Ramos (cell line): ENCODE measurements at regions not wholly inside any gene's neighbourhood (a gene's known extent, or its start where the extent isn't known, plus 50 kb on each side); places are given as distances from the start of the nearest gene placed in this dataset.
"Not testable (repeated sequence)": the region's sequence is repeated elsewhere in the genome, so short reads cannot be mapped to it uniquely, and the experiment has no call there.

Experiments
- in situ Hi-C: fragments of 300-500 bp; cut with MboI; formaldehyde crosslinking; loops from one replicate; pipeline ENCODE4 v1.14.3; 2022; ENCODE audit warnings: low sequenced_read_pairs; ENCODE audit not compliant: unreplicated experiment

DNA sequence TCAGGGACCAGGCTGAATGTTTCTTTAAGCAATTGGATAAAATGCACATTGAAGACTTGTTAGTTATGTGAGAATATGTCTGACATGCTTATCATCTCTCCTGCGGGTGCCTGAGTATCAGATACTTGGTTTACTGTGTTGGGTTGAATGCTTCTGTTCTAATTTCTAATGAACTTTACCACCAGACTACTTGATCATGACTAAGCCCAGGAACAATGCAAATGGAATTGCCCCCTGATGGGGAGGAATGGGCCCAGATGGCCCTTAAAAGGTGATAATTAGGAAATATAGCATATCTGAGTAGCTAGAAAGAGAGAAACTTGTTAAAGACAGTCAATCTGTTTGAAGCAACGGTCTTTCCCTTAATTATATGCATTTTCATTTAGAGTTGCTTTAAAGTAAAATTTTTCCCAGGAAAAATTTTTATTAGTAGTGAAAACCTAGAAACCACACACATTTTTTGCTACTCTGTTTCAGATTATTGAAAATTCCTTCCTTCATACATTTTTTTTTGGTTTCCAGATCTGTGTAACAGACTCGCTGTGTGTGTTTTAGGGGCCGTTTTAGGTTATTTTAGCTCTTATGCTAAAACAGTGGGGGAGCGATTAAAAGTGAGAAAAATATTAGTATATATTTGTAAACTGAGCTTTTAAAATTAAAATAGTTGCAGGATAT lies 186.6 kb downstream of the TM9SF2 start:
- in situ Hi-C loops: no loop called here

DNA sequence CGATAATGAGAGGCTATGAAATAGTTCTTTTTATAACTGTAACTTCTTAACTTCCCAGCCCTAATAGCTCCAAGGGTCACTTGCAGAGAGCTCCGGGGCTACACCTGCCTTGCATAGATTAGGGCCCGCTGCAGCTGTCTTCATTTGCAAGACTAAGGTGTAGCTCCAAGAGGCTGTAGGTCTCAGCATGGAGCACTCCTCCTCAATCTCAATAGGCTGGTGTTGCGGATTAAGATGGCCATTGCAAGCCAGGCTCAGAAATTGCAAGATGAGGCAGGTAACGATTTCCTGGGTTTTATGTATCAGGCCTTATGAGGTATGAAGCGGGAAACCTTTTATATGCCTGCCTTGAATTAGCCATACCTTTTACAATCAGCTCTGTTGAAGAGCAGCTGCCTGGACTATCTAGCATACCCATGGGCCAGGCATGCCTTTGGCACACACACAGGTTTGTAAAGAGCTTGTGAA lies 185.7 kb downstream of the TM9SF2 start:
- in situ Hi-C loops: no loop called here

DNA sequence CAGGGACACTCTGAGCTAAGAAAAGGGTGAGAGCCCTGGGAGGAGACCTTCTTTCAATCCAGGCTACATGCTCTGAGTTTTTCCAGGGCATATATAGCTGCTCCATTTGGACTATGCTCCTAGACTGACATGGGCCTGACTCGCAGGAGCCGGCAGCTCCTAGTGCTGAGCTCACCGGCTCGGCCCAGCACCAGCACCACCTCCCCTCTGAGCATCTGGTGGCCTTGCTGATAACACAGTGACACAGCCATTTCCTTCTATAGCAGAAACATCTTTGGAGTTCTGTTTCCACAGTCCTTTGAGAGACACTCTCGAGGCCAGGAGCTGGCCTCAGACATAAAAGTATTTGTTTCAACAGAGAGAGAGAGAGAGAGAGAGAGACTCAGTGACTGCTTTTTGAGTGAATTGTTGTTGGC lies 184.9 kb downstream of the TM9SF2 start:
- in situ Hi-C loops: no loop called here

DNA sequence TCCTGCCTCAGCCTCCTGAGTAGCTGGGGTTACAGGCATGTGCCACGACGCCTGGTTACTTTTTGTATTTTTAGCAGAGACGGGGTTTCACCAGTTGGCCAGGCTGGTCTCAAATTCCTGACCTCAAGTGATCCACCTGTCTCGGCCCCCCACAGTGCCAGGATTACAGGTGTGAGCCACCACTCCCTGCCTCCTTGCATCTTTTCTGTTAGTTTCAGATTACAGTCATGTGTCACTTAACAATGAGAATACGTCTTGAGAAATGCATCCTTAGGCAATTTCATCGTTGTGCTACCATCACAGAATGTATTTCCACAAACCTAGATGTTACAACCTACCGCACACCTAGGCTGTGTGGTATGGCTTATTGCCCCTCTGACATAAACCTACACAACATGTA lies 180.4 kb downstream of the TM9SF2 start:
- in situ Hi-C loops: no loop called here

DNA sequence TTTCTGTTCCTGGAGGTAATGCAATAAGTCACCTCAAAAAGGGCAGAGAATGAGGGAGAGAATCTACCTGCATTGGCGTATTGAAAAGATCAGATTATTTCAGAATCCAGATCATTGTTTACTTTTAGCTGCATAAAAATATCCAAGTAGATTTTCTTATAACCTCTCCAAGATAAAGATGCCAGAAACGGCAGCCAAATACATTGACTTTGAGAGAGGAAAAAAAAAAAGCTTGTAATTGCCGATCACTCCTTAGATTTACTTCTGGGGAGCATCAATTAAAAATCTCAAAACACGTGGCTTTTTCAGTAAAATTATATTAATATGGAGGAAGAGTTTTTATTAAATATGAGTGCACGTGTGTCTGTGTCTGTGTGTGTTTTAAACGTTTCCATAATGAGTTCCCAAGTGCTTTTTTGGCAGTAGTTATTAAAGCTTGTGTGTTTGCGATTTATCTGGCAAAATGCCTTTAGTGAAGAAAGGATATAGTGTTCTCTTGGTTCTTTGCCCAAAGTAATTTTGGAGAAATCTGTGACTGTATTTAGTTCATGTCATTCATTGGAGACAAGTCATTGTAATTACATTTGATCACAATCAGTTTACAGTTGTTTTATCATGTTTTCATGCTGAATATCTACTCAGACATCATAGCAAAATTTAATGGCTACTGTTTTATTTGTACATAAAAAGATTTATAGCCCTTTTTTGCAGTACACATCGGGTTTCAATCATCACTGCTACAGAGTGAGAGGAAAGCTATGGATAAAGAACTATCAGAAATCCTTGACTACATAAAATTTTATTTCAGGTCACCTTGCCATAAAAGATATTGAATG lies 176.1 kb downstream of the TM9SF2 start:
- in situ Hi-C loops: no loop called here

DNA sequence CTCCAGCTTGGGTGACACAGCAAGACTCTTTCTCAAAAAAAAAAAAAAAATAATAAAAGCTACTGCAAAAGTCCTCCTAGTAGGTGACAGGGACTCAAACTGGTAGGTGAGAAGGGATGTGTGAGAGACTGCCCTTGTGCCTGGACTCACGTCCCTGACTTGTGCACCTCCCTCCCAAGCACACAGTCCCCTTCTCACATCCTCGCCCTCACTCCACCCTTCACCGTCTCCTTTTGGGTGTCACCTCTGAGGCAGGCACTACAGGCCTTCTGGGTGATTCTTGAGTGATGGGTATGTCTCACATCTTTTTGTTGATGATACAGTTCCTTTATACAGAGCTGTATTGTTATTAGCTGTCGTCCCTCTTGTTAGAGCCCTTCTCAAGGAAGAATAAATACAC lies 170.5 kb downstream of the TM9SF2 start:
- in situ Hi-C loops: no loop called here

DNA sequence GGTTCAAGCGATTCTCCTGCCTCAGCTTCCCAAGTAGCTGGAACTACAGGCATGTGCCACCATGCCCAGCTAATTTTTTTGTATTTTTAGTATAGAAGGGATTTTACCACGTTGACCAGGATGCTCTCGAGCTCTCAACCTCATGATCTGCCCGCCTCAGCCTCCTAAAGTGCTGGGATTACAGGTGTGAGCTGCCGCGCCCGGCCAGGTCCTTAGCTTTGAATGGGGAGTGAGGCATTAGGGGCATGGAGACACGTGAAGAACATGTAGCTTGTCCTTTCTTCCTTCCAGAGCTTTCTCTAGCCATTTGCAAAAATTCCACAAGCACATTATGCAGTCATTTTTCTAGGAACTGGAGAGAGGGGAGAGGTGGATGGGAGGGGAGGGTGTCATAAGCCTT lies 167.8 kb downstream of the TM9SF2 start:
- in situ Hi-C loops: not testable (repeated sequence)

DNA sequence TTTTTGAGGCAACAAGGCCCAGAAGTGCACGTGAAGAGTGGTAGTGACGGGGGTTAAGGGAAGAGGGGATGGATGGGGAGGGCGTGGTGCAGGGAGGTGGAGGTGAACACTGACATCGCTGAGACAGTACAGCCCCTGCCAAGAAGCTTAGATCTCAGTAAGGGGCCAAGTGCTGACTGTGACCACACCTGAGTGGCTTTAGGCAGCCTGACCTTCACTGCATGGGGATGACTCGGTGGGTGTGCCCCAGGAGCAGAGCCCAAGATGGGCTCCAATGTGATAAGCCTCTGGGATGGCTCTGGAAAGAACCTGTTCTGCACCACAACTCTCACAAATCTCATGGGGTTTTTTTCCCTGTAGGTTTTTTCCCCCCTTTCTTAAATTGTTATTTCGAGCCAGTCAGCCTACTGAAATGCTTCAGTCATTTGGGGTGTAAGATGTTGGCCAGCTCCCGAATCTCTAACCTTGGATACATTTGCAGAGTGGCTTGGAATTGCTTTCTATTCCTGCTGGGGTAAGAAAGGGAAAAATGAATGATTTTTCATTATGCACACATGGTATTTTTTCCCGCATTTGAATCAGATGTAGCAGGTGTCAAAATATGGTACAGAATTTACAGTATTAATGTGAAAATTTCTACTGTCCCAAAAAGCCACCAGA lies 165.0 kb downstream of the TM9SF2 start:
- in situ Hi-C loops: no loop called here

DNA sequence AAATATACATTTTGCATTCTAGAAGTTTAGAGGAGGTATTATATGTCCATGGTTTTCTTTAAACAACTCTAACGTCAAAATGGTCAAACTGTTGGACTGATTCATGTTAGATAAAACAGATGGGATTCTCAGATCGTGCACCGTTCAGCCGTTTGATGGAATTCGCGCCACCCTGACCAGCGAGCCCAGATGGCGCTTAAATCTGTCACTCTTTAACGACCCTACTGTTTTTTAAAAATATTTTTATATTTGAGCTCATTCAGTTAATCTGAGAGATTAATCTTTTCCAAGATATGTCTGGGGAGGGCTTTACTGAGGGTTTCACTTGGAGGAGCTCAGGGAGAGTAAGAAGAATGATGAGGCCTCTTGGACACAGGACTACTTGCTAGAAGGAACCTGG lies 164.4 kb downstream of the TM9SF2 start:
- in situ Hi-C loops: no loop called here

DNA sequence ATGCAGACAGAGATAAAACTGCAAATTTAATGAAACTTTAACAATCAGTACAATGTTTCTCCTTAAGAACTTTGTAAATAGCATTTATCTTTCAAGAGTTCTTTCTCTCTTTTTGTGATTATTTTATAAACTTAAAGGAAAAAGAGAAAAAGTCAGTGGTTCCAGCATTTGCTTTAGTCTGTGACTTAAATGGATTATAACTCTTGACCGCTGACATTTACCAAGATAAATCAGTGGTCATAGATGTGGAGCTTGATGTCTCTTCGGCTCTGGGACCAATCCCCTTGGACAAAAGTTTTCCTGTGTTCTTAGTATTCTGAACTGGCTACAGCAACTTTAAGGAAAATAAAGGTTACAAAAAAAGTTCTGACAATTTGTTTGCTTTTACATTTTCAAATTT lies 162.6 kb downstream of the TM9SF2 start:
- in situ Hi-C loops: no loop called here

DNA sequence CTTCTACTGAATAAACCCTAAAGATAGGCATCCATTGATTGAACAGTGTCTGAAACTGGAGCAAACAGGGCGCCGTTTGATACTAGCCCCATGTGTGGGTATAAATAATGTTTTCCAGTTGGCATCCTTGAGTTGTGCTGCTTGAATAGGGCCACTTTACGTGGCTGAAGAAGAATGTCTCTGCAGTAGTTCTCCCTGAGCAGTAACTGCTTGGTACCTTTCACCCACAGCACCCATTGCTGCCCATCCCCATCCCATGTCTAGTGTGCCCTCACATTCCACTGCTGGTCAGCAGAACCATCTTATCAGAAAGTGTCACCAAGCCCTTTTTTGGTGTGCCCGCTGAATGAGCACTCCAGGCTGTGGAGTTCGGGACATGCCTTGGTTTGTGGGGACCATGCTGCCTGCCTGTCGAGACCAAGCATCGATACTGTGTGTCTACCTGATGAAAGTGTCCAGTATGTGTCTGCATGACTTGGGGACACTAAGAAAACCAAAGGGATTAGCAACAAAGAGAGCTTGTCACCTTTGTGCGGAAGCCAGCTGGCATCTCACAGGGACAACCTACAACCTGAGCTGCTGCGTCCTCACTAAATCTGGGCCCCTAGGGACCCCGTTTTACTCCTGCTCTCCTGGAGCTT lies 162.0 kb downstream of the TM9SF2 start:
- in situ Hi-C loops: no loop called here

DNA sequence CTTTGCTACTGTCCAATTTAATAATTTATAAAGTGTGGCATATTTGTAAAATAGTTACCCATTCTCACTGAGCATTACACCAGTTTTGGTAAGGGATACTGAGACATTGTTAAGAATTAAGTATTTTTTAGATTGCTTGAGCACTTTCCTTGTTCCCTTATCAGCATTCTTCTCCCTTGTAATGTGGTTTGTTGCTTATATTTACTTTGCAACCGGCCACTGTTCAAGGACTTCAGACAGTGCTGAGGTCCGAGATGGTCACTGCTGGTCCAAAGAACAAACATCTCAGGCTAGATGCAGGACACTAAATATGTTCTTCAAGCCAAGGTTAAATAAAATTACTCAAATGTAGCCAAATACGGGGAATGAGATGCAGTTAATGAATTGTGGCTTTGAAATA lies 161.4 kb downstream of the TM9SF2 start:
- in situ Hi-C loops: no loop called here

DNA sequence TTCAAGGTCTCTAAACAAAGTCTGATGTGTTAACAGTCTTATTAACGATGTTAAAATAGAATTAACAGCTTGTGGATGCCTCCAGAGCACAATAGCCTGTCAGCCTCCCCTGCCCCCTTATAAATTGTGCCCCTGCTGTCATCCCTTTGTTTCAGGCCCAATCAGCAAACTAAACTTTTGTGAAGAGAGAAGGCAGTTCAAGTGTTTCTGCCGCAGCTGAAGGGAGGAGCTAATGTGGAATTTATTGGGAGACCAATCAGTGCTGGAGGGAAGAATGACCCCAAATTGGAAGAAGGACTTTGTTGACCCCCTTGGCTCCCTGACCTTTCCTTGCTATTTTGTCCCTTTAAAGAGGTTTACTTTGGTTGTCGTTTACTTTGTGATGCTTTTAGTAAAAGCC lies 160.5 kb downstream of the TM9SF2 start:
- in situ Hi-C loops: no loop called here

DNA sequence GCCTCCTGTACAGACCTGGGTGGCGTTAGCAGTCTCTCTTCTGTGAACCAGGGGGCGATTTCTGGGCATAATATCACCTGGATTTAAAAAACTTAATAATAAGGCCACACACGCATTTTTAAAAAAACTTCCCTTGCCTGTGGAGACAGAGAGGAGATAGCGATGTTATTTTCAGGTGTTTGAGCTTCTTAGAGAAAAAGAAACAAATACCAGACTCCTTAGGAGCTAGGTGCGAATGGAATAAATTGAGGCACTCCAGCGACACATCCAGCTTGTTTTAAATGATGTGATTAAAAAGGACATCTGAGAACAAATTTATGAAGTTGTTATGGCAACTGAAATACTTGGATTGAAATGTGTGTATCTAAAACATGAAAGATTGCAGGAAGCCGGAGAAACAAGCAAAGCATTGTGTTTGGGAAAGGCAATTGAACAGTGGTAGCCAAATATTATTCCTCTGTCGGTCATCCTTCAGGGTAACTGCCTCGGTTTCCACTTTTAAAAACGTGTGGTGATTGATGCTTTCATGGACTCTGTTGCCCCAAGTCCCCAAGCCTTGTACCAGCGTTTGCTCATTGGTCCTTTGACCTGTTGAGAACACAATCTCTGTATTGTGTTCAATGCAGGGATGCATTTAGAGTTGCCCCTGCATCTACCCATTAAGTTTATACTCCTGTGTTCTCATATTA lies 158.7 kb downstream of the TM9SF2 start:
- in situ Hi-C loops: loop anchor here (10.0 kb wide), 1 partner anchor 855 kb away; no protein-coding TSS in a partner anchor

DNA sequence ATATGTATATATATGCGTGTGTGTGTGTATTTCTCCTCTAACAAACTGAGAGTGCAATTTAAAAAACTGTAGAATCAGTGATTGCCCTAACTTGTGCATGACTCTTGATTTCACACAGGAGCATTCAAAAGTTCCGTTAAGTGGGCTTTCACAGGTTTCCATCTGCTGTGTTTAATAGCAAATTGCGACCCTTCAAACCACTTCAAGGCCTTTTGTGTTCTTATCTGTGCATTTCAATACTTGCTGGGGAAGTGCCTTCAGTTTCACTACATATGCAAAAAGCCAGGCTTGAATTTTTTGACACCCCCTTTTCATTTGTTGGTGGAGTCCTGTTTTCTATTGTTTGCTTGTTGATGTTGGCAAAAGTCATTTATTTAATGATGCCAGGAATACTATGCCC lies 158.0 kb downstream of the TM9SF2 start:
- in situ Hi-C loops: loop anchor here (10.0 kb wide), 1 partner anchor 856 kb away; no protein-coding TSS in a partner anchor

DNA sequence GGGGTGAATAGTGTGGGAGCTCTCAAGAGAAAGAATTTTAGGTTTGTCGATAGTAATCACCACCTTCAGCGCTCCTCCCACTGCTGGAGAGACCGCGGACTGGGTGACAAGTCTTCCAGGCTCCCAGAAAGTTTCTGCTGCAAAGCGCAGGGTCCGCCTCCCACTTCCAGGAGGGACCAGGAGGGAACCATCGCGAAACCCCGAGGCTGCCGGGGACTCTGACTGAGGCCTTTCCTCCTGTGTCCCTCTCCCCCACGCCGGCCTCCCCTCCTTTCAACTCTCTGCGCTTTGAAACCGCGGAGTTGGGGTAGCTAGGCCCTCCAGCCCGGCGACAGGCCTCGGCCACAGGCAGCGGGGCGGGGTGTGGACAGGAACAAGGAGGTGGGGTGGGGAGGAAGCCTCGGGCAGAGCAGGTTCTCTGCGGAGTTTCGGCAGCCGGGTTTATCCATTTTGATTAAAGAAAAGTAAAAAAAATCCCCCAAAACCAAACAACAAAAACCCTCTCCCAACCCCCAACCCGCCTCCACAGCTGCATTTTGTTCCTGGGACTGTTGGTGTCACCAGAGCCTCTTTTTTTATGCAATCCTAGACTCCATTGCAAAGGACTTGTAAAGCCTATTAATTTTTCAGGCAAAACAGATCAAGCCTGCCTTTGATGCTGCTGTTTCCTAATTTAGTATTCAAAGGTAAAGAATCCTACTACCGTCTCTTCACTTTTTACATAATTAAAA lies 157.2 kb downstream of the TM9SF2 start:
- in situ Hi-C loops: loop anchor here (10.0 kb wide), 1 partner anchor 856 kb away; no protein-coding TSS in a partner anchor

DNA sequence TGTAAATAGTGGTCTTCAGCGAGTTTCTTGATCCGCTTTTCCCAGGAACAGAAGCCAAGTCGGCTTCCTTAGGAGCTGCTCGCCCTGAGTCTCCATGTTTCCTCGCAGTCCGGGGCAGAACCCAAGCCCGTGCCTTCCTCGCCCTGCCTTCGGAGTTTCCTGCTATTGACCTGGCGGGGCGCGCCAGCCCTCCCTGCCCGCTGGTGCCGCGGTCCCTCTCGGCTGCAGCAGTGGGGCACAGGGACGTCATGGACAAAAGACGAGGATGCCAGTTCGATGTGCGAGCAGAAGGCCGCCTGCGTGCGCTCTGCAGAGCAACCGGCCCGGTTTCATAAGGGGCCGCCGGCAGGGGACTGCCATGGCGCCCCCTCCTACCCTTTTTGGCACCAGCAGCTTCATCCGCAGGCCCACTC lies 156.6 kb downstream of the TM9SF2 start:
- in situ Hi-C loops: loop anchor here (10.0 kb wide), 1 partner anchor 857 kb away; no protein-coding TSS in a partner anchor

DNA sequence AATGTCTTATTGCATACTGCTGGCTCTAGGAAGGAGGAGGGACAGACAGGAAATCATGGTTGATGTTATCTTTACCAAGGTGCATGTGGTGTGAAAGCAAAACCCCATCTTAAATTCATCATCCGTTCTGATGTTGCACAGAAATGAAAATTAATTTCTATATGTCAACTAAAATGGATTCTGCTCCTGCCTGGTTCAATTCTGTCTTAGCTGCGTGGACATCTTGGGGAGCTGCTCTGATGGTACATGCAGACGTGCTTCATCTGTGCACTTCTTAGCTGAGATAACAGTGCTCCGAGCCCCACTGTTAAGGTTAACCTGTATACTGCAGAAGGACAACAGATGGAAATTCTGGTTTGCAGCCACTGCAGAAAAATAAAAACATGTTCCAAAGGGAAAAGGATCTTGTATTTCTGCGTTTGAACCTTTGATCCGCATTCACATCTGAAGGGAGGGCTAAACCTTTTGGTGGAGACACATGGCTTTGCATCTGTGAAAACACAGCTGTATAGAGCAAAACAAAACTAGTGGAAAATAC lies 155.6 kb downstream of the TM9SF2 start:
- in situ Hi-C loops: loop anchor here (10.0 kb wide), 1 partner anchor 858 kb away; no protein-coding TSS in a partner anchor
